Stimulated activated CD8-positive, alpha-beta memory T cell treated with anti-CD3 and anti-CD28 coated beads, Interleukin-15, amount 100 ng/mL, for 4 hours (primary cell): ENCODE measurements at regions not wholly inside any gene's neighbourhood (a gene's known extent, or its start where the extent isn't known, plus 50 kb on each side); places are given as distances from the start of the nearest gene placed in this dataset.

ENCODE experiments used
- DNase-seq, 2 donors: peaks; one replicate each; pipeline ENCODE4 v3.0.0-alpha.2; 2020; ENCODE audit warnings: low read depth in 2 of 2

DNA sequence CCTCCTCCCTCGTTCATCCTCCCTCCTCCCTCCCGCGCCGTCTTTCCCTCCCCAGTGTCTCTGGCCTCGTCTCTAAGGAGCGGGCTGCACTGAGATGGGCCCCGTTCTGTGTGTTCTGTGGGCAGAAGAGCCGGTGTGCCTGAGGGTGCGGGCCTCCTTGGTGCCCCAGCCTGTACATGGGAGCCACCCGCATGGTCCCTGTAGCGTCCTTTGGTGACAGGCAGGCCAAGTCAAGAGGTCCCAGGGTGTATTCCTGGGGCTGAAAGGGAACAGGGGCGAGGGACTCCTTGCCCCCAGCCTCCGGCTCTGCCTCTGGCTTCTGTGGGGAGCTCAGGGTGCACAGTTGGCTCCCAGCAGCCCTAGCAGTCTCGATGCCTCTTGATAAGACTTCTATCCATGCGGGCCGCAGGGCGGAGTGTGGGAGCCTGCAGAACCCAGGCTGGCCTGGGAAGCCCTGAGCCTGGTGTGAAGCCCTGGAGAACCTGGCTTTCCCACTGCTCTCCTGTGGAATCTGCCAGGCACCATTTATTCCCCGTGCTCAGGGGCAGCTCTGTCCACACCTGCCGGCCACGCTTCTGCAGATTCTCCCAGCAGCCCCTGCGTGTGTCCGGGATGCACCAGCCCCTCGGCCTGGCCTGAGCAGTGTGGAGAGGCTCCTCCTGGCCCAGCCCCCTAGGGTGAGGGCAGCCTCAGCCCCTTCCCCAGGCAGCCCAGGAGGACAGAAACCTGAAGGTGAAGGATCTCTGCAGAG, 181.3 kb downstream of the KIF26A start:
- no peak for DNase-seq

DNA sequence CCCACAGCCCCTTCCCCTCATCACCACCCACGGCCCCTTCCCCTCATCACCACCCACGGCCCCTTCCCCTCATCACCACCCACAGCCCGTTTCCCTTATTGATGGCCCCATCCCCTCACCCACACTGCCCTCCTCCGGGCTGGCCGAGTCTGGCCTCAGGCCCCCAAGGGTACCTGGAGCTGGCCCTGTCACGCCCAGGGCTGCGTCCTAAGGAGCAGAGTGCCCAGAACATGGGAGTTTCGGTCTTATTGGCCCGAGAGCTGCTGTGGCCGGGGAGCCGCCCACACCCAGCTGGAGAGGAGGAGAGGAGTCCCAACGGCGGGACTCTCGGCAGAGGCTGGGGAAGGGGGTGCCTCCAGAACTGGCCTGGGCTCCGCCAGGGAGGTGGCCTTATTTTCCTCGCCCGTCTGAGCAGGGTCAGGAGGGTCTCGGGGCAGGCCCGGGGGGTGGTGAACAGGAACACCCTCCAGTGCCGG, 182.3 kb downstream of the KIF26A start:
- DNase-seq = no peak

DNA sequence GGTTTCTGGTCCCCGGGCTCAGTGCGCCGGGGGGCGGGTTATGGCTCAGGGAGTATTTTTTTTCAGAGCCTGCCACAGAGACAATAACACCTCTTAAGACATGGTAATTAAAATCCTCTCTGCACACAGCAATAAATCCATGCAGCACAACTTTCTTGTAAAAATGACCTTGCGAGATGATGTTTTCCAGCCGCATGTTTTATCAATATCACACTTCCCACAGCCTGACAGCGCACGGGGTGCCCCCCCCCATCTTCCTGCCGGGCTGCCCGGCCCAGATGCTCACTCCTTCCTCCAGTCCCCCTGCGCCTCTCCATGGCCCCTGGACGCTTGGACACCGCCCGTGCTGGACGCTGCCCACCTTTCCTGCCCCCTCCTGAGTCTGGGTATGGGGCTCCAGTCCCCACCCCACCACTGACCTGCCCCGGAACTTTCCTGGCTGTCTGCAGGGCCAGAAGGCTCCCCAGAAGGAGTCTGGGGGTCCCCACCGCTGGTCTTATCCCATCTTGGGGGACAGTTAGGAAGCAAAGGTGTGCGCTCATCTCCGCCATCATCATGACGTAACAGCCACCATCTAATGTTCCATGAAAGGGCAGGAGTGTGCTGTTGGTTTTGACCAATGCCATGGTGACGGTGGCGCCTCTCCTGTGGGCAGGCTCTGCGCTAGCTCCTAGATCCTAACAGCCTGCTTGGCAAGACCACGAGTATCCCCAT, 182.9 kb downstream of the KIF26A start:
- no peak for DNase-seq

DNA sequence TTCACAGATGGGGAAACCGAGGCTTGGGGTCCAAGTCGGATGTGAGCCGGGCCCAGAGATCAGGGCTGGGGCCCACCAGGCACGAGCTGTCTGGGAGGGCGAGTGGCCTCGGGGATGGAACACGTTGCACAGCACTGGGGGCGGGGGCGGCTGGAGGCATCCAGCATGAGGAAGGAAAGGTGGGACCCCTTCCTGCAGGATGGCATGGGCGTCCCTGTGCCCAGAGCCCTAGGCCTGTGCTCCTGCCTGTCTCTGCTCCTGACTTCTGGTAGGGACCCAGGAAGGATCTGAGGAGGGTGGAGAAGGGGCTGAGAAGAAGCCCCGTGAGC, 183.4 kb downstream of the KIF26A start:
- no peak for DNase-seq

DNA sequence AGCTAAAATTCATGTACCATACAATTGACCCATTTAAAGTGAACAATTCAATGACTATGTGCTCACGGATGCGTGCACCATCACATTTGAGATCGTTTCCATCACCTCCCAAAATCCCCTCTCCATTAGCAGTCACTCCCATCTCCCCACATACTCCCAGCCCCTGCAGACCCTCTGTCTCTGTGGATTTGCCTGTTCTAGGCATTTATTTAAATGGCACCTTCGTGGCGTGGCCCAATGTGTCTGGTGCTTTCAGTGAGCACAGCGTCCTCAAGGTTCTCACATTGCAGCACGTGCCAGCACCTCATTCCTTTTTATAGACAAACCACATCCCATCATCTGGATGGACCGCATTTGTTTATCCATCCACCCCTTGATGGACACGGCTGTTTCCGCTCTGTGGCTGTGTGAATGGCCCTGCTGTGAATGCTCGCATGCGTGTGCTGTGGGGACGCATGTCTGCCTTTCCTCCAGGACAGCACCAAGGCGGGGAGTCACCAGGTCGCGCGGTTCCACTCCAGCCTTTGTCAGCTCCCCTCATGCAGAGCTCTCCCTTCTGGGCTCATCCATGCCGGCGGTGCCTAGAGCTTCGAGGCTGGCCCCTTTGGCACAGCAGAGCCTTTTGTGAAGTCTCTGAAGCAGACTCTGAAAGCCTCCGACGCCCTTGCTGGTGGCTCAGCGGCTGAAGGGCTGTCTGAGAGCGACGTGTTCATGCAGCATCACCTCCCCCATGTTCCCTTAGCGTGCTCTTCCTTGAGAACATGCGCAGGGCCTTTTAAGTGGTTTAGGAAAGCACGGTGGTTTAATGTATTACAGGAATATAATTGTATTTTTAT, 184.4 kb downstream of the KIF26A start:
- no peak for DNase-seq

DNA sequence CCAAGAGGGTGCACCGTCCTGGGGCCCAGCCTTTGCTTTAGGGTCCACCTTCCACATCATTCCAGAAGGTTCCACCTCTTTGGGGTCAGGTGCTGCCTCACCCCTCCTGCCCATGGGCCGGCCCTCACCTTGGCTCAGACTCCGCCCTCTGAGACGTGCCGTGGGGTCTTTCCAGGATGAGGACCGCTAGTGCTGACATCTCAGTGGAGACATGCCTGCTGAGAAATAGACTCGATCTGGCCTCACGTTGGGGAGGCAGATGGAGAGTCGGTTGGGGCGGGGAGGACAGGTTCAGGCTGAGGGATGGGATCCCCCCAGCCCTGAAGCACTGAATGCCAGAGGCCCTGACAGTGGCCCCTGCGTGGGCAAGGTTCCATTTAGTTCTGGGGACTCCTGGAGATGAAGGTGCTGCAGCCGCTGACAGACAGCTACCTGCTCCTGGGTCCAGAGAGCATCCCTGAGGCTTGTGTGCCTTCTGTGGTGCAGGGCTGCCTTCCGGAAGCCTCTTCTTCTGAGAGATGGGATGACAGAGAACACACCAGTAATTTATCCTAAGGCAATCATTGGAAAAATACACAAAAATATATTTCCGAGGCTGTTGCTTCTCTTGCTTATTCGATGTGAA, 185.3 kb downstream of the KIF26A start:
- no peak for DNase-seq

DNA sequence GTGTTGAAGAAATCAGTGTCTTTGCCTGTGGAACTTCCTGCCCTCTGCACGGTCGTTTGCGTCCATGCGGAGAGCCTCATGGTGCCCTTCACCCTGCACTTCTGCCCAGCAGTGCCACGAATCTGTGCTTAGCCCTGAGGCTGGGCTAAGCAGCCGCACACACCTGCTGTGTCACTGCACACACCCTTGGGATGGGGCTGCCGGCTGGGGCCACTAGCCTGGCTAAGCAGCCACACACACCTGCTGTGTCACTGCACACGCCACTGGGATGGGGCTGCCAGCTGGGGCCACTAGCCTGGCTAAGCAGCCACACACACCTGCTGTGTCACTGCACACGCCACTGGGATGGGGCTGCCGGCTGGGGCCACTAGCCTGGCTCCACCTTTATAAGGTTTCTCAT, 188.5 kb downstream of the KIF26A start:
- no peak for DNase-seq

DNA sequence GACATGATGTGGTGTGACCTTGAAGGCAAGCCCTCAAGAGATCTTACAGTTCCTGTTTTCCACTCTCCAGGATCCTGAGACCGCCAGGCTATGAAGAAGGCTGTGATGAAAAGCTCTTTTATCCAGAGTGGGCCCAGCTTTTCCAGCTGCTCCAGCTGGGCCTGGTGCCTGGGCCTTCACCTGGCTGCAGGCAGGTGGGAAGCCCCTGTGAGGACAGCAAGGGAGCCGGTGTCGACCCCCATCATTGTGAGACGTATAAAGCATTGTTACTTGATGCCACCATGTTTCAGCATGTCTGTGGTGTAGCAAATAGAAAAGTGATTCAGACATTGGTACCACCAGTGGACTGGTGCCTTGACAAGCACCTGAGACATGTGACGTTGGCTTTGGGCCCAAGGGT, 190.2 kb downstream of the KIF26A start:
- DNase-seq = no peak

DNA sequence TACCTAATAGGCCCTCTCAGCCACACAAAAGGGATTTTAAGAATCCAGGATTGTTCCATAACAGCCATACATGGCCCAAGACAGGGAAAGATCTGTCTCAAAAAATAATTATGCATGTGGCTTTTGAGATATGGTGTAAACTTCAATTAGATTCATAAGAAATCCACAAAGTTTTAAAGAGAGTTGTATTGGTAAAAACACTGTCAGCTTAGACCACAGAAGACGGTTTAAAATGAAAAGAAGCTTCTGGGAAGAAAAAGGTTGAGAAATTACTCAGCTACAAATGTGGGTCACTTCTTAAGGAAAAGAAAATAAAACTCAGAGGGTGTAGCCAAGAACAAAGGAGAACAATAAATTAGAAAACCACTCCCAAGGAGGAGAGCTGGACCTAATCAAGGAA, 191.4 kb downstream of the KIF26A start:
- DNase-seq = no peak

DNA sequence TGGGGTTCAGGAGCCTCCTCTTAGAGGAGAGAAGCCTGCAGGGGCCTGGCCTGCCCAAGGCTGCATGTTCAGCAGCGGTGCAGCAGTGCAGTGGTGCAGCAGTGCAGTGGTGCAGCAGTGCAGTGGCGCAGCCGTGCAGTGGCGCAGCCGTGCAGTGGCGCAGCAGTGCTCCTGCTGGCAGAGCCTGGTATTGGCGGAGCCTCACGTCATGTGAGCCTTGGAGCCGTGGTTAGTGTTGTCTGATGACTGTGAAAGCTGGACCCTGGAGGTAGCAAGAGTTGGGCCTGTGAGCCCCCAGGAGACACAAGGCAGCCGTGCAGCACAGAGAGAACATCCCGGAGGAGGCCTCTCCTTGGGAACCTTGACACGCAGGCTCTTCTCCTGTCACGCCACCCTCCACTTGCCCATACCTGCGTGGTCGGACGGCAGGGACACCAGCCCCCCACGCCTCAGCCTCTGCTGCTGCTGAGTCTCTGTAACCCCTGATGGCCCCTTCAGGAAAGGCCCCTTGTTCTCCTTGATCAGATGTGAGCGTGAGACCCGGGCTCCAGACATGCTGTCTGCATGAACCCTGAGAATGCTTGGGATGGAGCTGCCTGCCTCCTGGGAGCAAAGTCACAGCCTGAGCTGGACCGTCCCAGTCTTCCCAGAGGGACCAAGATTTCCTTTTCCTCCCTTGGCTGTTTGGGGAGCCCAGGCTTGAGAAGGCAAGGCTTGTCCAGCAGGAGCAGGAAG, 193.7 kb downstream of the KIF26A start:
- no peak for DNase-seq

DNA sequence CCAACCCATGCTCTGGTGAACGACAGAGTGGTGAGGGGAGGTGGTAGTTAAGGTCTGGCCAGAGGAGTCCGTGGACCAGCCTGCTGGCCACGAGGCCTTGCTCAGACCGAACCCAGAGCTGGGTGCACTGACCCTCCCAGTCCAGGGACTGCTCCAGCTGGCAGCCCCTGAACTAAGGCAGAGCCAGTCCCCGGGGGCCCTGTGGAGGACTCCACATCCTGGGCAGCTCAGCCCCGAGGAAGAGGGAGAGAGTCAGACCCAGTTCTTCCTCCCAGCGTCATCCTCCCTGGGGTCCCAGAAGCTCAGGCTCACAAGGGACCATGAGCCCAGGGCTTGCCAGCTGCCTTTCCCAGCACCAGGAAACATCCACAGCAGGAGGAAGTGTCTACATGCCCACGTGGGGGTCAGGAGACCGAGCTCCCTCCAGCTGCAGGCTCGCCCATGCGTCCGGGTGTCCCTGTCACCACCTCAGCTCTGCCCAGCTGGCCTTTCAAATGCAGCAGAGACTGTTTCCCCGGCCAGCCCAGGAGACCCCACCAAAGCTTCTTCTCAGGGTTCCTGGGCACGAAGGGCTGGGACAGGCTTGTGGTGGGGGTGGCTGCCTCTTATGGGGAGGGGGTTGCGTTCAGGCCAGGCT, 194.4 kb downstream of the KIF26A start:
- no peak for DNase-seq

DNA sequence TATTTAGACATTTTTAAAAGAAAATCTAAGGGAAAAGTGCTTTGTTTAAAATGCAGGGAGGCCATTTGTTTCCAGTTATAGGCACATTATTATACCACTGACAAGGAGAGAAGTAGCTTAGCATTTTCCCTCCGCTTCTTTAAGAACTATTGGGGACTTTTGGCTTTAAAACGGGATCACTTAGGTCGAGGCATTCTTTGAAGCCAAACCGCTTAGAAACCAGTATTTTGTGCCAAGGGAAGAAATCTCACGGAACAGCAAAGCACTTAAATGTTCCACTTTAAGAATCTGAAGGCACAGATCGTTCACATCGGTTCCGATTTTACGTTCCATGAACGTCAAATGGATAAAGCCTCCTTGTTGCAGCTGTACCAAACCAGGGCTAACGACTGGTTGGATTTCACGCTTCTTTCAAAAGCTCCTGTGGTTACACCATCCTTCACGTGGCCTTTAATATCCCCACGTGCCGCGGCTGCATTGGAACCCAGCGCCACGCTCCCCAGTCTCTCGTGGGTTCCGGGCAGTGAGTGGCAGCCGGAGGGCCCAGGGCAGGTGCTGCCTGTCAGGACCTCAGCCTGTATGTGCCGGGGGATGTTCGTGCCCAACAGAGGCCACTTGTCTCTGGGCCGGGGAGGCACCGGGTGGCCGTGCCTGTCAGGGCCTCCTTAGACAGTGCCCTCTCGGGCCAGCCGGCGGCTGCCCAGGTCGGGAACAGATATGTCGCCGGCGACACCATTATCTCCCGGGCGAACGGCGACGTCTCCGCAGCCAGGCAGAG, 195.4 kb downstream of the KIF26A start:
- no peak for DNase-seq

DNA sequence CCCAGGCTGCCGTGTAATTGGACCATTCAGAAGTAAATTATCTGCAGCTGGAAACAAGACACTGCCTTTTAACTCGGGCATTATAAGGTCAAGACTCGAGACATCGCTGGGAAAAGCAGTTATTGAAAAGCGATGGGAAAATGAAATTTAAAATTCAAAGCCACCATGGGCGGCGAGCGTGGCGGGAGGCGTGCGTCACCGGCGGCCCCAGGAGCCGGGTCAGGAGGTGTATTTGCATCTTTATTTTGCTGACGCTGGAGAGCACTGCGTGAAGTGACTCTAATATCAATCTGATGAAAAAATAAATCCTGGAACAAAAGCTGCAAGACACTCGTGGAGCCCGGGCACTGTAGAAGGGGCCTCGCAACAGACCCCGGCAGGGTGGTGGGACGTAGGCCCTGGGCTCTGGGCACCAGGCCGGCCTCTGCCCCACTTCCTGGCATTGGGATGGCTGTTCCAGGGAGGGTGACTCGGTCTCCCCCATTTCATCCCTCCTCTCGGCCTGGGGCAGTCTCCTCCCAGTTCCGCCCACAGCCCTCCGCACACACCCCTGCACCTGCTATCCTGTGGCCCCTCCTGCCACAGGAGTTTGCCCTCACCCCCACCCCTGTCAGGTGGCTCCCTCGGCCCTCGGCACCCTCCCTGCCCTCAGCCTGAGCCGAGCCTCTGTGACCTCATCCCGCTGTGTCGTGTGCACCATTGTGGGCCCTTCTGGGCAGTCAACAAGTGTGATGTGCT, 196.2 kb downstream of the KIF26A start:
- DNase-seq = no peak

DNA sequence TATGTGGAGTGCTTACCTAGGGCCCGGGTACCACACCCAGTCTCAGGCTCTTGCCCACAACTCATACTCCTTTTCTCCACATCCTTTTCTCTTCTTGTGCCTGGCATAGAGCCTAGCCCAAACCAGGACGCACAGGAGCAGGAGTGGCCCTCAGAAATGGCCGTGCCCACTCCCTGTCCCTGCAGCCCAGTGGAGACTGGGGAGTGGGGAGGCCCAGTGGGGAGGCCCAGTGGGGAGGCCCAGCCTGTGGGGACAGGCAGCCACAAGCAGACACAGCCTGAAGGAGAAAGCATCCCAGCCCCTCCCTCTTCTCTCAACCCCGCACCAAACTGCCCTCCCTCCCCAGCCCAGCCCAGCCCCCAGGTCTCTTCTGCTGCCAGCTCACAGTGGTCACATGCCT, 196.8 kb downstream of the KIF26A start:
- DNase-seq = no peak

DNA sequence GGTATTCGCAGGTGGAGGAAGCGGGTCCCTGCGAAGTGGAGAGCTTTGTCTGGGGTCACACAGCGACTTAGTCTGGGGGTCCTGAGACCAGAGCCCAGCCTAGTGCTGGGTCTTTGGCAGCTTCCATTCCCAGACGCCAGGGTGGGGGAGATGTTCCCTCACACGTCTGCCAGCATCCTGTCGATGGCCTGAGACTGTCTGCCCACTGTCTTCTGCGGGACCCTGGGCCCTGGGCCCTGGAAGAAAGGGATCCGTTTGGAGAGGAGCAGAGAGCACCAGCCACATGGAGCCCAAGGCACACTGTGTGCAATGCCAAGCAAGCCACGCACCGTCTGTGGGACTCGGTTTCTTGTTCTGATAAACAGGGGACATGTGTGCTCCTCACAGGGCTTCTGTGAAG, 197.2 kb downstream of the KIF26A start:
- no peak for DNase-seq

DNA sequence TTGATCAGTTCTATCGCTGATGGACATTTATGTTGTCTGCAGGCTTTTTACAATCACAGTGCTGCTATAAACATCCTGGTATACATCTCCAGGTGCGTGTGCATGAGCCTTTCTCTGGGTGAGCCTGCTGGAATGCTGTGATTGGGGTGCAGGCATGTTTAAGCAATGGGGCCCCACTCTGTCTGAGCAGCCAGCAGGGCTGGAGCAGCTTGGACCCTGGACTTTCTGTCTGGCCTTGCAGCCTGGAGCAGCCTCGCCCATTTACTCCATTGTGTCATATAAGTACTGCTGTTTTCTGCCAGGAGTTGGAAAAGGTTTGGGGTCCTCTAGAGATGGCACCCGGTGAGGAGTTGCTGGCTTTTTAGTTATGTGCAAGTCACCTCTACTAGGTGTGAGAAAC, 199.0 kb downstream of the KIF26A start:
- no peak for DNase-seq

DNA sequence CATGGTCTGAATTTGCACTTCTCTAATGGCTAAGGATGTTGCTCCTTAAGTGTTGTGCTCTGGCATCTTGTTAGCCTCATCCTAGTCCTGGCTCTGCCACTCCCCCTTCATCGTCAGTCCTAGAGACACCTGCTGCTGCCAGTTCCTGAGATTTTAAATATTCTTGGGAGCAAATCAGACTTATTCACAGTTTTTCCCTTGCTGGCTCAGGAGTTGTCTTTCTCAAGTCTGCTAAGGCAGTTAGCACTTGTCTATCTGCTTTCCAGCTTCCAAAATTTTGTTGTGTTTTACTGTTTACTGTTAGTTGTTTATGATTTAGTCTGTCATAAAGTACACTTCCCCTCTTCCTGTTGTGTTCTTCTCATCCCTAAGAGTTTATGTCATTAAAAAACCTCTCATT, 201.0 kb downstream of the KIF26A start:
- DNase-seq = no peak

DNA sequence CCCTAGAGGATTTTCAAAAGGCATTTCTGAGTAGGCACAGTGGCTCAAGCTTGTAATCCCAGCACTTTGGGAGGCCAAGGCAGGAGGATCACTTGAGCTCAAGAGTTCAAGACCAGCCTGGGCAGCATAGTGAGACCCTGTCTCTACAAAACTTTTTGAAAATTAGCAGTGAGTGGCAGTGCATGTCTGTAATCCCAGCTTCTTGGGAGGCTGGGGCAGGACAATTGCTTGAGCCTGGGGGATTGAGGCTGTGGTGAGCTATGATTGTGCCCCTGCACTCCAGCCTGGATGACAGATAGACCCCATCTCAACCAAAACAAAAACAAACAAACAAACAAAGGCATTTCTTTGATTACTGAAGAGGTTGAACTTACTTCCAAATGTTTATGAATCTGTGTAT, 201.4 kb downstream of the KIF26A start:
- no peak for DNase-seq
